ENCODE measurements at regions not wholly inside any gene's neighbourhood (a gene's known extent, or its start where the extent isn't known, plus 50 kb on each side); places are given as distances from the start of the nearest gene placed in this dataset.

- Mint-ChIP-seq H3K9me3 (ENCODE audit: unreplicated experiment) (peaks cover 62% of the 10 kb centered on the region), H3K4me3 (ENCODE audit: unreplicated experiment) (no peak overlapping the region), H3K27ac (ENCODE audit: unreplicated experiment) (no peak overlapping the region), H3K36me3 (ENCODE audit: low read depth, unreplicated experiment) (peaks cover 56% of the 10 kb centered on the region), H3K27me3 (ENCODE audit: unreplicated experiment) (peaks cover 13% of the 10 kb centered on the region), H3K4me1 (ENCODE audit: unreplicated experiment) (no peaks in the 10 kb centered on the region)
- DNase-seq (ENCODE audit: low spot score): no peak
- no peak for TF ChIP-seq CTCF (IDR thresholded peaks at IDR 0.05; ENCODE audit: unreplicated experiment)
Measured at GRCh38 chr19:27772059-27772458, 1440.9 kb downstream of the UQCRFS1 start.

- Mint-ChIP-seq H3K27me3 (ENCODE audit: unreplicated experiment) (peaks cover 13% of the 10 kb centered on the region), H3K4me1 (ENCODE audit: unreplicated experiment) (no peaks in the 10 kb centered on the region)
- no peak for DNase-seq (ENCODE audit: low spot score)
Measured at GRCh38 chr19:27770095-27770494, 1442.9 kb downstream of the UQCRFS1 start.

GRCh38 chr19:27767234-27767633 is 1445.7 kb downstream of the UQCRFS1 start:
- Mint-ChIP-seq H3K27ac (ENCODE audit: unreplicated experiment) (no peak overlapping the region), H3K4me1 (ENCODE audit: unreplicated experiment) (no peaks in the 10 kb centered on the region), H3K36me3 (ENCODE audit: low read depth, unreplicated experiment) (peaks cover 22% of the 10 kb centered on the region), H3K9me3 (ENCODE audit: unreplicated experiment) (peaks cover 51% of the 10 kb centered on the region), H3K27me3 (ENCODE audit: unreplicated experiment) (peaks cover 14% of the 10 kb centered on the region), H3K4me3 (ENCODE audit: unreplicated experiment) (no peak overlapping the region)
- no peak for DNase-seq (ENCODE audit: low spot score)
- TF ChIP-seq CTCF (IDR thresholded peaks at IDR 0.05; ENCODE audit: unreplicated experiment): no peak

More at GRCh38 chr19:27770095-27770494, 1442.9 kb downstream of the UQCRFS1 start:
- no peak overlapping the region for H3K27ac Mint-ChIP-seq (ENCODE audit: unreplicated experiment)
- H3K36me3 Mint-ChIP-seq (ENCODE audit: low read depth, unreplicated experiment): peaks cover 40% of the 10 kb centered on the region
- TF ChIP-seq CTCF (IDR thresholded peaks at IDR 0.05; ENCODE audit: unreplicated experiment): no peak
- peaks cover 64% of the 10 kb centered on the region for H3K9me3 Mint-ChIP-seq (ENCODE audit: unreplicated experiment)
- no peak overlapping the region for H3K4me3 Mint-ChIP-seq (ENCODE audit: unreplicated experiment)

GRCh38 chr19:27765912-27766725 is 1446.8 kb downstream of the UQCRFS1 start:
- TF ChIP-seq CTCF (IDR thresholded peaks at IDR 0.05; ENCODE audit: unreplicated experiment): no peak
- H3K4me1 Mint-ChIP-seq (ENCODE audit: unreplicated experiment): no peaks in the 10 kb centered on the region
- peaks cover 42% of the 10 kb centered on the region for H3K9me3 Mint-ChIP-seq (ENCODE audit: unreplicated experiment)
- H3K4me3 Mint-ChIP-seq (ENCODE audit: unreplicated experiment): no peak overlapping the region
- peaks cover 16% of the 10 kb centered on the region for H3K36me3 Mint-ChIP-seq (ENCODE audit: low read depth, unreplicated experiment)
- H3K27ac Mint-ChIP-seq (ENCODE audit: unreplicated experiment): no peak overlapping the region
- peaks cover 14% of the 10 kb centered on the region for H3K27me3 Mint-ChIP-seq (ENCODE audit: unreplicated experiment)
- no peak for DNase-seq (ENCODE audit: low spot score)

- H3K27ac Mint-ChIP-seq (ENCODE audit: unreplicated experiment): no peak overlapping the region
- peaks cover 17% of the 10 kb centered on the region for H3K27me3 Mint-ChIP-seq (ENCODE audit: unreplicated experiment)
- H3K9me3 Mint-ChIP-seq (ENCODE audit: unreplicated experiment): peaks cover 38% of the 10 kb centered on the region
- H3K36me3 Mint-ChIP-seq (ENCODE audit: low read depth, unreplicated experiment): peaks cover 16% of the 10 kb centered on the region
- no peak for DNase-seq (ENCODE audit: low spot score)
- H3K4me3 Mint-ChIP-seq (ENCODE audit: unreplicated experiment): no peak overlapping the region
- no peaks in the 10 kb centered on the region for H3K4me1 Mint-ChIP-seq (ENCODE audit: unreplicated experiment)
- no peak for TF ChIP-seq CTCF (IDR thresholded peaks at IDR 0.05; ENCODE audit: unreplicated experiment)
Measured at GRCh38 chr19:27765397-27765796, 1447.6 kb downstream of the UQCRFS1 start.
